GM19023 (cell line): ENCODE measurements at regions not wholly inside any gene's neighbourhood (a gene's known extent, or its start where the extent isn't known, plus 50 kb on each side); places are given as distances from the start of the nearest gene placed in this dataset.
"Not testable (repeated sequence)": the region's sequence is repeated elsewhere in the genome, so short reads cannot be mapped to it uniquely, and the experiment has no call there.

Source experiments
- ATAC-seq: cut with Tn5 transposase; IDR thresholded peaks from one replicate; pipeline ENCODE4 v1.9.1; 2021; ENCODE audit warnings: mild to moderate bottlenecking, moderate library complexity; ENCODE audit not compliant: unreplicated experiment

DNA sequence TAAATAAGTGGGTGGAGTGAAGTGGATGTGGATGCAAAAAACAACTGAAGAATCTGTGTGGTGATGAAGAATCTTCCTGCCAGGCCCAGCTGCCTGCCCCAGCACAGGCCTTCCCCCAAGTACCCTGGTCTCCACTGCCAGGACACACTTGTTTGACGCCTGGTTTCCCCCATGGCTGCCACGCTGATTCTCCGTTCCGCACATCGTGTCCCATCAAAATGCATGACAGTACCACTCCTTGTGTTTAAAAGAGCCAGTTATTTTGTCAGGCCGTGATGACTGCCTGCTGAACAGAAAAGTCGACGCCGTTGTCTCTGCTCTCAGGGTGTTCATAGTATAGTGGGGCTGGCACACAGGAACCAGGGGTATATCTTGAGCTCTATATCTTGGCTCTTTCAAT, 50.3 kb upstream of the KYNU start:
- ATAC-seq = no peak

GRCh38 chr2:142825861-142826260, 51.6 kb upstream of the KYNU start:
- ATAC-seq = no peak

DNA sequence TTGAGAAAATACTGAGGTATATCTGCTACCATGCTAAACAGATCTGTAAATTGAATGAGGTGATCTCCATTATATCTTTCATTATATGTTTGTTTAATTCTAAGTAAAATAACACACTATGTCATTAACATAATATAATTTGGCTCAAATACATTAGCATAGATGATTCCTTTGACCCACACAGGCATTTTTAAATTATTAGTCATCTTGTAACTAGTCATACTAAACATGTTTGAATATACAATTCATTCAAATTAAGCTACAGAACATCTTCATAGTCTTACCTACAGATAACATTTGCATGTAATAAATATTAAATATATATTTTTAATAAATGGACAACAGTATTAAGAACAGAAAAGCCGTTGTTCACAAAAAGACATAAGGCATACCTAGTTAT, 52.7 kb upstream of the KYNU start:
- no peak for ATAC-seq

- no peak for ATAC-seq
Measured at GRCh38 chr2:142822190-142822589, 55.3 kb upstream of the KYNU start.

DNA sequence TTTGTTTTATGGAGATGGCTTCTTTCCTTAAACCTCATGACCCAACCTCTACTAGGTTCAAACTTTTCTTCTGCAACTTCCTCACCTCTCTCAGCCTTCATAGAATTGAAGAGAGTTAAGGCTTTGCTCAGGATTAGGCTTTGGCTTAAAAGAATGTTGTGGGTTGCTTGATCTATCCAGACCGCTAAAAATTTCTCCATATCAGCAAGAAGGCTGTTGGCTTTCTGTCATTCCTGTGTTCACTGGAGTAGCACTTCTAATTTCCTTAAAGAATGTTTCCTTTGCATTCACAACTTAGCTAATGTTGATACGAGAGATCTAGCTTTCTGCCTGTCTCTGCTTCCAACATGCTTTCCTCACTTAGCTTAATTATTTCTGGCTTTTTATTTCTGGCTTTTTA, 58.1 kb upstream of the KYNU start:
- ATAC-seq = no peak

- ATAC-seq = no peak
Measured at GRCh38 chr2:142815375-142815774, 62.1 kb upstream of the KYNU start.

- no peak for ATAC-seq
Measured at GRCh38 chr2:142813830-142814829, 63.3 kb upstream of the KYNU start.

- not testable (repeated sequence) for ATAC-seq
Measured at GRCh38 chr2:142811644-142812043, 65.8 kb upstream of the KYNU start.

- no peak for ATAC-seq
Measured at GRCh38 chr2:142805244-142805643, 72.2 kb upstream of the KYNU start.

DNA sequence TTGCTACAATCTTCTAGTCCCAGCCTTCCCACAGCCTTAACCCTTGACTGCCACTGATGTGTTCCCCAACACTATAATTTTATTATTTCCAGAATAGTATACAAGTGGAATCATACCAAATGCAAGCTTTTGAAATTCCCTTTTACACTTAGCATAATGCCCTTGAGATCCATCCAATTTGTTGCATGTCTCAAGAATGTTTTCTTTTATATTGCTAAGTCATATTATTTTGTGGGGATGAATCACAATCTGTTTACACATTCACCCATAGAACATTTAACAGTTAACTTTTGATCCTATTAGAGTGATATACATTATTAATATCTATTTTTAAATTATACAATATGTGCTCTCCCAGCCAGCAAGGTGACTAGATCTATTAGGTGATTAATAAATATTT, 74.3 kb upstream of the KYNU start:
- no peak for ATAC-seq

- no peak for ATAC-seq
Measured at GRCh38 chr2:142796588-142796987, 80.9 kb upstream of the KYNU start.

- no peak for ATAC-seq
Measured at GRCh38 chr2:142796161-142796560, 81.3 kb upstream of the KYNU start.

DNA sequence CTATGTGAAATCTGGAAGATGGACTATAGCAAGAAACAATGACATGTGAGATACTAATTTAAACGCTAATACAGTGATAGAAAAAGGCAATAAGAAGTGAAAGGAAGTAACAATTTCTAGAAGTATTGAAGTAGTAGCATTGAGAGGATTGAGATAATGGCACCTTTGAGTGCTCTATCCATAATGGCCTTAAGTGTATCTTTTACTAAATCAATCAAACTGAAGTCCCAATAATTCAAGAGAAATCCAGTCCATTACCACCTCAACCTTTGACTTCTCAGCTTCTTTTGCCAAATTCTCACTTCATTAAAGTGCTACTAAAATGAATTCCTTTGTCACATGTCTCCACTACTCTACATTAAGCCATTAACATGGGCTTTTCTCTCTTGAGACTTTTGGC, 82.6 kb upstream of the KYNU start:
- no peak for ATAC-seq

- not testable (repeated sequence) for ATAC-seq
Measured at GRCh38 chr2:142792328-142792727, 85.1 kb upstream of the KYNU start.

DNA sequence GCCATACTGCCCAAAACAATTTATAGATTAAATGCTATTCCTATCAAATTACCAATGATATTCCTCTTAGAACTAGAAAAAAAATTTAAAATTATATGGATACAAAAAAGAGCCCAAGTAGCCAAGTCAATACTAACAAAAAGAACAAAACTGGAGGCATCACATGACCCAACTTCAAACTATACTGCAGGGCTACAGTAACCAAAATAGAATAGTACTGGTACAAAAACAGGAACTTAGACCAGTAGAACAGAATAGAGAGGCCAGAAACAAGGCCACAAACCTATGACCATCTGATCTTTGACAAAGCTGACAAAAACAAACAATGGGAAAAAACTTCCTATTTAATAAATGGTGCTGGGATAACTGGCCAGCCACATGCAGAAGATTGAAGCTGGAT, 86.1 kb upstream of the KYNU start:
- no peak for ATAC-seq

- no peak for ATAC-seq
Measured at GRCh38 chr2:142786918-142787702, 90.4 kb upstream of the KYNU start.

DNA sequence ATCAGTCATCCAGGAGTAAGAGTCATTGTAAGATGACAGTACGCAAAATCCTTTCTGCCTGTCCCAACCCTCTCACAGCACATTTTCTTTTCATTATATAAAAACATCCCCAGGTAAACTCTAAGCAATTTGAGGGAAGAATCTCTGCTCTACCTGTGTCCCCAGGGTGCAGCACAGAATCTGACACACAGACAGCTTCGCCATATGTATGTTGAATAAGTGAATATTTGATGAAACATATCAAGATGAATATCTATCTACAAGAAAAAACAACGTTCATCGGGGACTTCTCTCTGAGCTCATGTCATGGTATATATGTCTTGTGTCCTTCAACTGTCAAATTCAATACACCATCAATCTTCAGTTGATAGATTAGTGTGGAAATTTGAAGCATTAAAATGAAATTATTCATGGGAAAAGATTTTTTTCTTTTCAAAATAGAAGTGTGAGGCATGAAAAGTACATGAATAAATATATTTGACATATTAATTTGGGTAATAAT, 94.5 kb upstream of the KYNU start:
- no peak for ATAC-seq

GRCh38 chr2:142781146-142781545, 96.3 kb upstream of the KYNU start:
- no peak for ATAC-seq

GRCh38 chr2:142778289-142778688, 99.2 kb upstream of the KYNU start:
- ATAC-seq = no peak

- no peak for ATAC-seq
Measured at GRCh38 chr2:142777742-142778141, 99.7 kb upstream of the KYNU start.

DNA sequence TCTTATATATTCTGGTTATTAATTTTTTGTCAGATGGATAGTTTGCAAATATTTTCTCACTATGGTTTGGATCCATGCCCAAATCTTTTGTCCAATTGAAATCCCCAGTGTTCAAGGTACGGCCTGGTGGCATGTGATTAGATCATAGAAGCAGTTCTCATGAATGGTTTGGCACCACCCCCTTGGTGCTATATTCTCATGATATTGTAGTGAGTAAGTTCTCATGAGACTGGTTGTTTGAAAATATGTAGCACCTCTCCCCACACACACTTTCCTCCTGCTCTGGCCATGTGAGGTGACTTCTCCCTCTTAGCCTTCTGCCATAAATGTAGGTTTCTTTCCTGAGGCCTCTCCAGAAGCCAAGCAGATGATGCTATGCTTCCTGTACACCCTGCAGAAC, 107.7 kb upstream of the KYNU start:
- ATAC-seq = no peak

DNA sequence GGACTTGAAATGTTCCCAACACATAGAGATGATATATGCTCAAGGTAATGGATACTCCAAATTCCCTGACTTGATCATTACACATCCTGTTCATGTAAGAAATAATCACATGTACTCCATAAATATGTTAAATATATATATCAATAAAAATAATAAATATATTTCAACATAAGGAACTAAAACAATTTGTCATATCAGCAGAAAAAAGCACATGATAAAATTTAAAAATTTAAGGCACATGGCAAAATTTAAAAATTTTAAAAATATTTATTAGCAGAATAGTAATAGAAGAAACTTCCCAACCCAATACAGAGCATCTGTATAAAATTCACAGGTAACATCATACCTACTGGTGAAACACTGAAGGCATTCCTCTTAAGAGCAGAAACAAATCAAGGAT, 109.6 kb upstream of the KYNU start:
- no peak for ATAC-seq
